ENCODE measurements at regions not wholly inside any gene's neighbourhood (a gene's known extent, or its start where the extent isn't known, plus 50 kb on each side); places are given as distances from the start of the nearest gene placed in this dataset.

DNA sequence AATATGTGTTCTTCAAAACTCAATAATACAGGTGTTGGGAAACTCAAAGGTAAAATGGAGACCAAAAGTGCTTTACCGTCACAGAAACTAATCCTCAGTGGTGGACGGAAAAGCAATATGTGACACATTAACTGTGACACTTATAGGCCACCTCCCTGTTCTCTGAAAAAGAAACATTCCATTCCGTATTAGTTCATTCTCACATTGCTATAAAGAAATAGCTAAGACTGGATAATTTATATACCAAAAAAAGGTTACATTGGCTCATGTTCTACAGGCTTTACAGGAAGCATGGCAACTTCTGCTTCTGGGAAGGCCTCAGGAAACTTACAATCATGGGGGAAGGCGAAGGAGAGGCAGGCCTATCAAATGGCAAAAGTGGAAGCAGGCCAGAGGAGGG, 435.3 kb upstream of the HTR2A start:
- TF ChIP-seq, protein P1, sequence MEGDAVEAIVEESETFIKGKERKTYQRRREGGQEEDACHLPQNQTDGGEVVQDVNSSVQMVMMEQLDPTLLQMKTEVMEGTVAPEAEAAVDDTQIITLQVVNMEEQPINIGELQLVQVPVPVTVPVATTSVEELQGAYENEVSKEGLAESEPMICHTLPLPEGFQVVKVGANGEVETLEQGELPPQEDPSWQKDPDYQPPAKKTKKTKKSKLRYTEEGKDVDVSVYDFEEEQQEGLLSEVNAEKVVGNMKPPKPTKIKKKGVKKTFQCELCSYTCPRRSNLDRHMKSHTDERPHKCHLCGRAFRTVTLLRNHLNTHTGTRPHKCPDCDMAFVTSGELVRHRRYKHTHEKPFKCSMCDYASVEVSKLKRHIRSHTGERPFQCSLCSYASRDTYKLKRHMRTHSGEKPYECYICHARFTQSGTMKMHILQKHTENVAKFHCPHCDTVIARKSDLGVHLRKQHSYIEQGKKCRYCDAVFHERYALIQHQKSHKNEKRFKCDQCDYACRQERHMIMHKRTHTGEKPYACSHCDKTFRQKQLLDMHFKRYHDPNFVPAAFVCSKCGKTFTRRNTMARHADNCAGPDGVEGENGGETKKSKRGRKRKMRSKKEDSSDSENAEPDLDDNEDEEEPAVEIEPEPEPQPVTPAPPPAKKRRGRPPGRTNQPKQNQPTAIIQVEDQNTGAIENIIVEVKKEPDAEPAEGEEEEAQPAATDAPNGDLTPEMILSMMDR (IDR thresholded peaks at IDR 0.05) = no peak
- Histone ChIP-seq H3K4me3 (no peak overlapping the region), H3K4me1 (no peaks in the 10 kb centered on the region), H3K27me3 (no peaks in the 10 kb centered on the region), H3K9me3 (no peaks in the 10 kb centered on the region), H3K9ac (ENCODE audit: low read depth in 2 of 2, low read length in 2 of 2) (no peak overlapping the region), H3K27ac (no peak overlapping the region), H3K36me3 (no peaks in the 10 kb centered on the region)
- intact Hi-C loops (cut with DNase I) = no loop called here
- DNase-seq = no peak

DNA sequence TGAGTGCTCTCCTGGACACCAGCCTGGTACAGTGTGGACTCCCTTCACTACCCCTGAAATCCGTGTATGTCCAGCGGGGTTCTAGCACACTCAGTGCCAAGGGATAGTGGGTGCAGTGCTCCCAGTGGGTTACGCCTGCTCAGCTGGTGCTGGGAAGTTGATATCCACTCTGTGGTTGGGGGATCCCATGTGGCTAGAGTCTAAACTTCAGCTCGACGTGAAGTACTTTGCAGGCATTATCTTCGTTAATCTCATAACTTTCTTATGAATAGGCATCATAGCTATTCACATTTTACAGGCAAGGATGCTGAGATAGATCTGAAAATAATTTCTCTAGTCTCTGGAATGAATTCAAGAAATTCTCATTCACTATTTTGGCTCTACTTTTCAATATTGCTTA, 433.2 kb upstream of the HTR2A start:
- H3K9me3 ChIP-seq = no peaks in the 10 kb centered on the region
- TF ChIP-seq, protein P1 (IDR thresholded peaks at IDR 0.05) = no peak
- no peak overlapping the region for H3K9ac ChIP-seq (ENCODE audit: low read depth in 2 of 2, low read length in 2 of 2)
- intact Hi-C loops (cut with DNase I) = no loop called here
- H3K36me3 ChIP-seq = no peaks in the 10 kb centered on the region
- no peak overlapping the region for H3K4me3 ChIP-seq
- H3K27me3 ChIP-seq = no peaks in the 10 kb centered on the region
- DNase-seq = no peak
- H3K27ac ChIP-seq = no peak overlapping the region
- no peaks in the 10 kb centered on the region for H3K4me1 ChIP-seq

DNA sequence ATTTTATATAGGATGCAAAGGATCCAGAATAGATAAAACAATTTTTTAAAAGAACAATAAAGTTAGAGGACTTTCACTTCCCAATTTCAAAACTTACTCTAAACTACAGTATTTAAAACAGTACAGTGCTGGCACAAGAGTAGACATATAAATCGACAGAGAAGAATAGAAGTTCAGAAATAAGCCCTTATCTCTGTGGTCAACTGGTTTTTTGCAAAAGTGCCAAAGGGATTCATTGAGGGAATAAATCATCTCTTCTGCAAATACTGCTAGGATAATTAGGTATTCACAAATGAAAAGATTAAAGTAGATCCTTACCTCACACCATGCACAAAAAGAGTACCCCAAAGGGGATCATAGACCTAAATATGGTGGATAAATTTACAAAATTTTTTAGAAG, 431.0 kb upstream of the HTR2A start:
- Histone ChIP-seq H3K9ac (ENCODE audit: low read depth in 2 of 2, low read length in 2 of 2) (no peak overlapping the region), H3K27me3 (no peaks in the 10 kb centered on the region), H3K27ac (no peak overlapping the region), H3K9me3 (no peaks in the 10 kb centered on the region), H3K4me1 (no peaks in the 10 kb centered on the region), H3K36me3 (no peaks in the 10 kb centered on the region), H3K4me3 (no peak overlapping the region)
- intact Hi-C loops (cut with DNase I) = no loop called here
- DNase-seq = no peak
- TF ChIP-seq, protein P1 (IDR thresholded peaks at IDR 0.05) = no peak

DNA sequence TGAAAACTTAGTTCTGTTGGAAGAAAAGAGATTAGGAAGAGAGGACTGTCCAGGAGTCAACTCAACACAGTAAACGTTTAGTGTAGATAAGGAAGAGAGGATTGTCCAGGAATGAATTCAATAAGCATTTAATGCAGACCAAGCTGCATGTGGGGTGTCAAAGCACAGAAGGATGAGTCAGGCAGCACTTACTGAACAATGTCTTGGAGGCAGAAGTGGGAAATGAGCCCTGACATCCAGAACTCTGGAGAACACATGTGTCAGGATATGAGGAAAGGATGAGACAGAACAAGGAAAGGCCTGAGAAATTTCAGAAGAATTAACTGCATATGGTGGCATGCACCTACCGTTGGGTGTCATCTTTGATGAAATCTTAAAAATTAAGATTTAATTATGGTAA, 429.2 kb upstream of the HTR2A start:
- Histone ChIP-seq H3K4me3 (no peak overlapping the region), H3K9me3 (no peaks in the 10 kb centered on the region), H3K4me1 (no peaks in the 10 kb centered on the region), H3K9ac (ENCODE audit: low read depth in 2 of 2, low read length in 2 of 2) (no peak overlapping the region), H3K27me3 (no peaks in the 10 kb centered on the region), H3K36me3 (no peaks in the 10 kb centered on the region), H3K27ac (no peak overlapping the region)
- intact Hi-C loops (cut with DNase I) = no loop called here
- TF ChIP-seq, protein P1 (IDR thresholded peaks at IDR 0.05) = no peak
- DNase-seq = no peak

DNA sequence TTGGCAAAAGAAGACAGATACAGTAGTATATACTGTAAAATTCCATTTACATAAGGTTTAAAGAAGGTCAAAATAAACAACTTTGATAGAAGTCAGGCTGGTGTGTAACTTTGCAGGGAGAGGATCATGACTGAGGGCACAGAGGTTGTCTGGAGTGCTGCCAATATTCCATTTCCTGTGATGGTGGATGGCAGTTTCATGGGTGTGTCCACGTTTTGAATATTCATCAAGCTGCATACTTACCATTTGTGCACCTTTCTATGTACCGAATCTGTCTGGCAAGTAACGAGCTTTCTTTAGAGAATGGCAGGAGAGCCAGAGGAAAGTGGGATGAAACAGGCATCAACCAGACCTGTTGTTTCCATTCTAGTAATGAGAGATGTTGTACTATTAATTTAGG, 420.5 kb upstream of the HTR2A start:
- Histone ChIP-seq H3K36me3 (no peaks in the 10 kb centered on the region), H3K4me1 (no peaks in the 10 kb centered on the region), H3K9me3 (no peaks in the 10 kb centered on the region), H3K27ac (no peak overlapping the region), H3K4me3 (no peak overlapping the region), H3K9ac (ENCODE audit: low read depth in 2 of 2, low read length in 2 of 2) (no peak overlapping the region), H3K27me3 (no peaks in the 10 kb centered on the region)
- intact Hi-C loops (cut with DNase I) = no loop called here
- DNase-seq = no peak
- TF ChIP-seq, protein P1 (IDR thresholded peaks at IDR 0.05) = no peak

DNA sequence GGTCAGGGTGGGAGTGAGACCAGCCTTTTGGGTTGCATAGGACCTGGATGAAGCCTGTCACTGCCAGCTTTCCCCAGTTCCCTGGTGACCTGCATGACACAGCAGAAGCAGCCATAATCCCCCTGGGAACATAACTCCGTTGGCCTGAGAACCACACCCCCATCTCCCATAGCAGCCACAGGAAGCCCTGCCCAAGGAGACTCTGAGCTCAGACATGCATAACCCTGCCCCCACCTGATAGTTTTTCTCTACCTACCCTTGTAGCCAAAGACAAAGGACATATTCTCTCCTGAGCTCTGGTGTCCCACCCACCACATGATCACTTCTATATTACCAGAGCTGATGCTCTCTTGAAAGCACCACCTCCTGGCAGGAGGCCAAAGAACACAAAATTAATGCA, 413.5 kb upstream of the HTR2A start:
- TF ChIP-seq, protein P1 (IDR thresholded peaks at IDR 0.05) = no peak
- DNase-seq = no peak
- Histone ChIP-seq H3K9ac (ENCODE audit: low read depth in 2 of 2, low read length in 2 of 2) (no peak overlapping the region), H3K4me3 (no peak overlapping the region), H3K27ac (no peak overlapping the region), H3K27me3 (no peaks in the 10 kb centered on the region), H3K4me1 (no peaks in the 10 kb centered on the region), H3K36me3 (no peaks in the 10 kb centered on the region), H3K9me3 (no peaks in the 10 kb centered on the region)
- intact Hi-C loops (cut with DNase I) = no loop called here

Data from colonic mucosa (tissue), 4 donors.